T-helper 2 cell treated with Interferon-gamma antibody and Interleukin-4, amounts not matched to agents 100 ng/mL and 5 ng/mL, for 36 hours (primary cell): ENCODE measurements at regions not wholly inside any gene's neighbourhood (a gene's known extent, or its start where the extent isn't known, plus 50 kb on each side); places are given as distances from the start of the nearest gene placed in this dataset.
"Not testable (repeated sequence)": the region's sequence is repeated elsewhere in the genome, so short reads cannot be mapped to it uniquely, and the experiment has no call there.

Experiments
- intact Hi-C: fragments of 100-400 bp; cut with micrococcal nuclease; formaldehyde crosslinking; loops from one replicate; pipeline ENCODE4 v1.15.1; 2023

DNA sequence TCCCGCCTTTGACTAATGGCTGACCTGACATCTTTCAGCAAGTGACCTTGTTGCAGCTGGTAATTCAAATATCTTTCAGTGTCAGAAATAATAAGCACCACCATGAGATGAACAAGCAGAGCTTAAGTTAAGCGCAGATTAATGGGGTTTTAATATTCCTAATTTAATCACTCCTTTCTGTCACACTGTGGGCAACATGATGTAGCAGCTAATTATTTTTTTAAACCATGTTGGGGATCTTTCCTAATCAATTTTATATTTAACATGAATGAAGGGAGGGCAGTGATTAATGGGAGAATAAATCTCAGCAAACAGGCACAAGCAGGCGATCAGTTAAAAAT is 353.6 kb upstream of the TNRC6C start:
- intact Hi-C loops, result no loop called here

DNA sequence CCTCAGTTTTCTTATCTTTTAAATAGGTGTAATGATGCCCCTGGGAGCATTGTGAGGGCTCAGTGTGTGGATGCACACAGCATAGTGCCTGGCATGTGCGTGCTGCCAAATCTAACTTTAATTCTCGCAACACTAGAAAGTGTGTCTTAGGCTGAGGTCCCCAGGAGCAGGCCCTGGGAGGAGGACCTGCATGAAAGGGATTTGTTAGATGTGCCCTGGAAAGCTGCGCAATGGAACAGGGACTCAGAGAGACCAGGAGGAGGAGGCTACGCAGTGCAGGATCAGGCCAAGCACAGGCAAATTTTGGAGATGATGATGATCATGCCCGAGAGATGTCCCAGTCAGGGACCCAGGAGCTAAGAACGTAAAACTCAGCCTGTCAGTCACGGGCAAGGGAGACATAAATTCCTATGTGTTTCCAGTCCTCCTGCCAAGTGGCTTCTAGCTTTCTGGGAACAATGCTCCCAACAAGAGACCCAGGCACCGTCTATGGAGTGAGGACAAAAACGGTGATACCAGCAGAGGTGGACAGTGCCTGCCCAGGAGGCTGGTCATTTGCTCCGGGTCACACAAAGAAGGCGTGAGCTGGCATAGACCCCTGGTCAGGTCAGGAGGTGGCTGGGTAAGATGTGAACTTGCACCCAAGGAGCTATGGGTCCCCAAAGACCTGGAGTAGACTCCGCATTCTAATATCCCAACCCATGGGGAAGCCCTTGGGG is 352.2 kb upstream of the TNRC6C start:
- intact Hi-C loops, result no loop called here

DNA sequence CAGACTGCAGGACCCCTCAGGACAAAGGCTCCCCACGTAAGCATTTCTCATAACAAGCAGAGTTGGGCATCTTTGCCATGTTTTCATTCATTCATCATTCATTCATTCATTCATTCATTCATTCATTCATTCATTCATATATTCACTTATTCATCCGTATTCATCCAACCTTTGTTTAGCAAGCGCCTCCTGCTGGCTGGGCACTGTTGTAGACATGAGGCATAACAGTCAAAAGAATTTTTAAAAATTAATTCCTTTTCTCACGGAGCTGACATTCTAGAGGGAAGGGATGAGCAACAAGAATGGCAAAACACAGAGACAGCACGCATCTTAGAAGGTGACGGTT is 351.7 kb upstream of the TNRC6C start:
- intact Hi-C loops, result no loop called here

DNA sequence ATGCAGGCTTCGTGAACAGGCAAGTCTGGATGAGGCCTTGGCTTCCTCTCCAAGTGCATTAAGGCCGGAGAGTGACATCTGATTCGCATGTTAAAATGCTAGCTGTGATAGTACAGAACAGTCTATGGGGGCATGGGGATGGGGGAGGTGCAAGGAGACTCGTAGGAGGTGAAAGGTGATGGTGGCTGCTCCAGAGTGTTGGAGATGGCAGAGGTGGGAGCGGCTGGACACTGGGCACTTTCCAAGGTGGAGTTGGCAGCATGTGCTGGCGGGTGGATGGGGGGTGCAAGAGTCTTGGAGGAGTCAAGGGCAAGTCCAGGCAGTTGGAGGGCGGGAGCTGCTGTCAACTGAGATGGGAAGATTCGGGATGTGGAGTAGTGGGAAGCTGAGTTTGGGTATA is 350.9 kb upstream of the TNRC6C start:
- intact Hi-C loops, result no loop called here

DNA sequence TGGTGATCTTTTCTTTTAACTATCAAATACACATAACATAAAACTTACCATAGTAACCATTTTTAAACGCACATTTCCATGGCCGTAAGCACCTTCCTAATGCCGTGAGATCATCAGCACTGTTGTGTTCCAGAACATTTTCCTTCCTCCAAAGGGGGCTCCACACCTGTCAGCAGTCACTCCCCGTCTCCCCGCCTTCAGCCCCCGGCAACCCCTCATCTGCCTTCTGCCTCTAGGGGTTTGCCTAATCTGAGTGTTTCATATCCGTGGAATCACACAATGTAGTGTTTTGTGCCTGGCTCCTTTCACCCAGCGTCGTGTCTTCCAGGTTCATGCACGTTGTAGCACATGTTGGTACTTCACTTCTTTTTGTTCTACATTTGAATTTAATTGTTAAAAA is 350.1 kb upstream of the TNRC6C start:
- intact Hi-C loops, result no loop called here

DNA sequence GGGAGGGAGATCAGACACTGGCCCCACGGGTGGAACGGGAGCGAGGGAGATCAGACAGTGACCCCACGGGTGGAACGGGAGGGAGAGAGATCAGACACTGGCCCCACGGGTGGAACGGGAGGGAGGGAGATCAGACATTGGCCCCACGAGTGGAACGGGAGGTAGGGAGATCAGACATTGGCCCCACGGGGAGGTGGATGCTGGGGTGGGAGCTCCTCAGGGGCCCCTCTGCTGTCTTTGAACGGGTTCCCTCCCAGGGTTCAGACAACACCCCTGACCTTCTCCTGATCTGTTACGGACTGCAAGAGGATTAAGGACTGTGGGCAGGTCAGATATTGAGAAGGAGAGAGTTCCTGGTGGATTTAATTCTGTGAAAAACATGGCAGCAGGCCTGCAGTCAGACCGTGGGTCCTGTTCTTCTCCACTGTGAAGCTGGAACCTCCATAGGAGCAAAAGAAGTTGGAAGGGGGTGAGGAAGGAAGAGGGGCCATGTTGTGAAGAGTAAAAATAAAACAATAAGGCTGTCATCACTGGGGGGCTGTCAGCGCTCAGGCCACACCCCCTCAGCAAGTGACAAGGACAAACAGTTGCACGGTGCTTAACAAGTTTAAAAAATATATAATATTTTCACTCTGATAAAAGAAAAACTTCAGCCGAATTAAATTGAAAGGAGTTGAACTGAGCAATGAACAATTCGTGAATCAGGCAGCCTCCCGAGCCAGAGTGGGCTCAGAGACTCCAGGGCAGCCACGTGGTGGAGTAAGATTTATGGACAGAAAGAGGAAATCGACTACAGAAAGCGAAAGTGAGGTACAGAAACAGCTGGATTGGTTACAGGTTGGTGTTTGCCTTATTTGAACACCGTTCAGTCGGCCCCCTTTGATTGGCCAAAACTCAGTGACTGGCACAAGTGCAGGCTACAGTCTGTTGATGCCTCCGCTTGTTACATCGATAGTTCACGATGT is 348.7 kb upstream of the TNRC6C start:
- intact Hi-C loops, result loop anchor here (1.0 kb wide), 2 partner anchors 35 to 57 kb away; no protein-coding TSS in a partner anchor

DNA sequence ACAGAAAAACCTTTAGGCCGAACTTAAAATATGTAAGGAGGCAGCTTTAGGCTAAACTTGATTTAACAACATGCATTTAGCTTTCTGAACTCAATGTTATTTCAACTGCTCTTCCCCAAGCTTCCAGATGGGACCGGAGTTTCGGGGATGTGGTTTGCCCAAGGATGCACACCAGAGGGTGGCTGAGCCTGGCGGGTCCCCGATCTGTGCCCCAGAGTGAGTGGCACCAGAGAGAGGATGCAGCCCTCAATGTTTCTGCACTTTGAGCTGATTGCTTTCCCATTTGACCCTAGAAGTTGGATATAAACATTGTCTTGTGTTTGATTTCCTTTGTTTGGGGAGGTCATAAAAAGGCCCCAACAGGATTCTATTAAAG is 348.0 kb upstream of the TNRC6C start:
- intact Hi-C loops, result loop anchor here (1.0 kb wide), 2 partner anchors 35 to 57 kb away; no protein-coding TSS in a partner anchor

DNA sequence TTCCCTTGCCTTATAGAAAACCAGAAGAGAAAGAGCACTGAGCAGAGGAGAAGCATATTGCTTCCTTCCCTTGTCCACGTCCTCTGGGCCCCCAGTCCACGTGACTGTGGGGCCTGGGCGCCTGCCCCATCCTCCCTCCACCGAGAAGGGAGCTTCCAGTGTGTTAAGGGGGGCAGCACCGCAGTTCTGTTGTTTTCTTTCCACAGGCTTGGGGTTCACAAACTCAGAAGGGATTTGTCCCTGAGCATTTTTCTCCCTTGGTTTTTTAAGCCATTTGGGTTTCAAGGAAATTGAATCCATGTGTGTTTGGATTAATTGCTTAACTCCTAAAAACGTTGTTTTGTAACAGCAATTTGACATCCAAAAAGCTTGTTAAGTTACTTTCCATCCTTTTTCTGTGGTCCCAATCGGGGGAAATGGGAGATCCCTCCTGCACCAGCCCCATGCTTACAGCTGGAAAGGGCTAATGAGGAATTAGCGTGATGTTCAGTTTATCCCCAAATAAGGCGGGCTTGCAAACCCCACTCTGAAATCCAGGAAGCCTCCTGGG is 347.5 kb upstream of the TNRC6C start:
- intact Hi-C loops, result loop anchor here (1.0 kb wide), 2 partner anchors 34 to 56 kb away; no protein-coding TSS in a partner anchor

DNA sequence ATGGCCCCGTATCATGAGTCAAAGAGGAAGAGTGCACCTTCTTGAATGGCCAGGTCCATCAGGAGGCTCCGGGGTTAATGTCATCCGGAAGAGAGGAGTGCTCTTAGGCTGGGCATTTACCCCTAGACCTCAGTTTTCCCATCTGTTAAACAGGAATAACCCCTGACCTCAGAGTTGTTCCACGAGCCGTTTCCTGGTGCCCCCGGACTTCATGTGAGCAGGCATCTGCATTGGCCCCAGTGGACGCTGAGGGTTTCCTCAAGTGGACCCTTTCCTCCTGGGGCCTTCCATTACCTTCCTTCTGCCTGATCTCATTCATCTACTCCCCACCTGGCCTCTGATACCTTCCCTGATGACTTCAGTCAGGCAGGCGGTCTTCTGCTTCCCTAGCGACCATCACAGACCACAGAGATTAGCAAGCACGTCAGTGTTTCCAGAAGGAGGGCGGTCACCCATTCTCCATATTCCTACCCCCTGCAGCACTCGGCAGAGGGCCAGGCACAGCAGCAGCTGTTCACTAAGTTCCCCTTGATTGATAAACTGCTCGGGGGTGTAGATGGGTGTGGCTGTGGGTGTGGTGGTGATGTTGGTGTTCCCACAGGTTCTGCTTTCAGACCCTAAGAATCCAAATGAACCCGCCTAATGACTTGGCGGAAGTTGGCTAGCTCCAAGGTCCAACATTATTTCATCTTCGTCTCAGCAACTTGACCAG is 346.6 kb upstream of the TNRC6C start:
- intact Hi-C loops, result no loop called here

DNA sequence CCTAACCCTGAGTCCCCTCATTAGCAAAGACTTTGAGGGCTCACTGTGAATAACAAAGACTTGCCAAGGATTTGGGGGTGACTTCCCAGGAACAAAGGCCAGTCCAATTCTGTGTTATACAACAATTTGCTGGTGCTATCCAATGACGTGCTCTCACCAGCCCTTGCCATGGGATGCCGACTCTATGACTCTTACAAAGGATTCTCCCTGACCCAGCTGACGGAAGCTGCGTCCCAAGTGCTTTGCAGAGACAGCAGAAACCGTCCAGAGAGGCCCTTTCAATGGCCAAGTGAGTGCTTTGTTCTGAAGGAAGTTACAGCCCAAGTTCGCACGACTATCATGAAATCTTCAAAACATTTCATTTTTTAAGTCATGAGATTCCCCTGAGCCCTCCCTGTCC is 345.3 kb upstream of the TNRC6C start:
- intact Hi-C loops, result no loop called here

DNA sequence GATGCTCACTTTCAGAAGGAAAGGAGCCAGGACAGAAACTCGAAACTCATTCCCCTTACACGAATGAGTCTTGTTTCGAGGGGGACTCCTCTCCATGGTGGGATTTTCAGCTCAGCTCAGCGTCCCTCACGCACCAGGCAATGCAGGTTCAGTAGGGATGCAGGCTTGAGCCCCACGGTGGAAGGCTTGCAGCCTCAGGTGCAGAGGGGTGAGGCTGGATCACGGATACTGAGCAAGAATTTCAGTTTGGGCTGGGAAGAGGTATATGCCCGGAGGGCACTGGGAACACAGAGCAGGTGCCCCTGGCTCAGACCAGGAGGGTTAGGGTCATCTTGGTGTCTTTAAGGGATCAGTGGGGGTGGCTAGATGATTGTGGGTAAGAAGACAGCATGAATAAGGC is 344.9 kb upstream of the TNRC6C start:
- intact Hi-C loops, result no loop called here

DNA sequence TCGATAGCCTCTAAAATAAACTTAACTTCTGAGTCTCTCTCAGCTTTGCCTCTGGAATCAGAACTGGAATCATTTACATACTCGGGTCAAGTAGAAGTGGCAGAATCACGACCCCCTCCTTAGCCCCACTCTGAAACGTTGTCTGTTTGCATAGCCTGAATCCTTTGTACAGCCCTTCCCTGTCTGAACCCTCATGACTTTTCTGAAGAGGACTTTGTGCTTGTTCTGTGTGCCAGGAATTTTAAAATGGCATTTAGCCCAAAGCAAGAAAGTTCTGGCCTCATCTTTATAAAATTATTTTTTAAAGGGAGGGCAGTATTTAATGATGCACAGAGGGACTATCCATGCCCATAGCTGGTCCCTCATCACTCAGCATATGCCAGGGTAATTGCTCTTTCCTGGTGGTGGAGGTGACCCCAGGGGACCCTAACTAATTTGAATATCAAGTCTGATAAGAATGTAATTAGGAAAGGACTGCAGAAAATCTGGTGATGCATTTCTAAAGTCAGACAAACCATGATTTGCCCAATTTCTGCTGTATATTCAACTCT is 342.7 kb upstream of the TNRC6C start:
- intact Hi-C loops, result no loop called here

DNA sequence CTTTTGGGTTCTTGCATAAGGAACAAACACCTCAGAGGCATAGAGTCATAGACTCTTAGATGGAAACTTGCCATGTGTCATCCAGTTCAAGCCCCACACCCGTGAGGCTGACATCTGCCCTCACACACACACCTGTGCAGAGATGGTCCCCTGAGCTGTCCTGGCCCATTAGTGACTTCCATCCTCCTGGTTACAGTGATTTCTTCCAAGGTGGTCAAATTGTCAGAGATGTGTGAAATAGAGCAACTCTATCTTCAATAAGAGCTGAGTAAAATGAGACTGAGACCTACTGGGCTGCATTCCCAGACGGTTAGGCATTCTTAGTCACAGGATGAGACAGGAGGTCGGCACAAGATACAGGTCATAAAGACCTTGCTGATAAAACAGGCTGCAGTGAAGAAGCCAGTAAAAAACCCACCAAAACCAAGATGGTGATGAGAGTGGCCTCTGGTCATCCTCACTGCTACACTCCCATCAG is 342.2 kb upstream of the TNRC6C start:
- intact Hi-C loops, result no loop called here

DNA sequence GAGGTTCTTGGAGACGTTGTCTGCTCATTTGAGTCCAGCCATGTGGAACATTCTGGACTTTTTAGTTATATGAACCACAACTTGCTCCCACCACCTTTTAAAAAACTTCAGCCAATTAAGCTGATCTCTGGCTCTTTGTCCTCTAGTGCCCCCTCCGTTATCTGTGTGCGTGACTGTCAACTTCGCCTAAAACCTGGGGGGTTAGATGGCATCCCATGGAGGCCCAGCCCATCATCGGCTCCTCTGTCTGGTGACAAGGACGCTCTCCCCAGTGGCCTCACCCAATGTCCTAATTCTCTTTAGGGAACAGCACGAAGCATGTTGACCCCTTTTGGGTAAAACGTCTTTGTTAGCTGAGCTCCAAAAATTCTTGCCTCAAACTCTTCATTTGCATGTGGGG is 341.0 kb upstream of the TNRC6C start:
- intact Hi-C loops, result no loop called here

DNA sequence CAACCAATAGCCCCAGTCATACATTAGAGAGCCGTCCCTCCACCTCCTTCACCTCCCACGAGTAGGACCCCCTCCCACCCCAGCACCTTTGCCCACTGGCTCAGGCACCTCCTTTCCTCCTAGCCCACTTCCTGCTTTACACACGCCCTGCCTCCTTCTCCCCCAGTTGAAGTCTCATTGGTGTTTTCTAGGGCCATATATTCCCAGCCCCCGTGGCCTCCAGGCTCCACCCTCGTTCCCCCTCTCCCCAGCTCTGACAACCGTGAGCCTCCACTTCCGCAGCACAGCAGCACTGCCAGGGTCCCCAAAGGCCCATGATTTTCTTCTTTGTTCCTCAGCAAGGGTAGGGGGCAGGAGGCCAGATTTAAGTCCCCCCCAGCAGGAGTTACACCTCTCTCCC is 340.3 kb upstream of the TNRC6C start:
- intact Hi-C loops, result no loop called here

DNA sequence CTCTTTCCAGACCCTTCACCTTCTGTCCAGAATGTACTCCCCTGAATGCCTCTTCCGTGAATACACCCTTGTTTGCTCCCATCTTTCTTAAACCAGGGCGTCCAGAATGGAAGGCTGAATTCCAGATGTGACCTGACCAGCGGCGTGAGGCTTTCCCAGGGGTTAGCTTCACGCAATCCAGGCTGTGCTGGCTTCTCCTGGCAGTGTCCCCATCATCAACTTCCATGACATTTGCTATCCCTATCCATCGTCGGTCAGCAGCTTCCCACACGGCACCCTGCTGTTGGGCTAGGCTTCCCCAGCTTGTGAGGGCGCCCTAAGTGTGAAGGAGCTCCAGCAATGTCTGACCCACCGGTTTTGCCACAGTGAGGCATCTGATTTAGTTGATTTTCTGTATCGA is 339.8 kb upstream of the TNRC6C start:
- intact Hi-C loops, result no loop called here

DNA sequence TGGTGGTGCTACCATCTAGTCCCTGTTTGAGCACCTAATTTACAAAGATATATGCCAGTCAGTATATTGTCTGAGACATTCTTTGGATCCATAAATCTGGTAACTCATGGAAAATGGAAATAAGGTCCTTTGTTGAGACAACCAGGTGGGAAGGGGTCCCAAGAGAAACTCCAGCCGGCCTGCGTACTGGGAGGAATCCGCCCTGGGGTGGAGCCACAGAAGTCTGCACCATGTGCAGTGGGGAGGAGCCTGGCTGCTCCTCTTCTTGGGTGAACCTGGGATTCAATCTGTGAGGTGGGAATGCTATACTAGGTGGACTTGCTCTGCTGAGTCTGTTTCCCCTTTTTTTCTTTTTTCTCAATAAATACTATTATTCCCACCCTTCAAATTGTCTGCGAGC is 339.2 kb upstream of the TNRC6C start:
- intact Hi-C loops, result no loop called here

DNA sequence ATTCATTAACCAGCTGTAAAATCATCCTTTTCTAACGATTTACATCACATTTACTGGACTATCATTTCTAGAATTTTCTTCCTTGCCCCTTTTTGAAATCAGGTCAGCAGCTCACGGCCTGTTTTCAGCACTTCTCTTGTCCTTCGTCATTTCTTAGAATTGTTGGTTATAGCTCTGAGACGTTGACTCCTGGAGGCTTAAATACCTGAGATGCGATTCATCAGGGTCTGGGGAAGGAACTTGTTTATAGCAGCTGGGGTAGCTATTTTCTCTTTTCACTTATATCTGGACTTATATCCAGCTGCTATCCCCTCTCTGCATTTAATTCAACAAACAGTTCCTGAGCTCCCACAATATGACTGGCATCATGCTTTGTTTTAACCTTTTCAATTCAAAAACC is 338.7 kb upstream of the TNRC6C start:
- intact Hi-C loops, result no loop called here

DNA sequence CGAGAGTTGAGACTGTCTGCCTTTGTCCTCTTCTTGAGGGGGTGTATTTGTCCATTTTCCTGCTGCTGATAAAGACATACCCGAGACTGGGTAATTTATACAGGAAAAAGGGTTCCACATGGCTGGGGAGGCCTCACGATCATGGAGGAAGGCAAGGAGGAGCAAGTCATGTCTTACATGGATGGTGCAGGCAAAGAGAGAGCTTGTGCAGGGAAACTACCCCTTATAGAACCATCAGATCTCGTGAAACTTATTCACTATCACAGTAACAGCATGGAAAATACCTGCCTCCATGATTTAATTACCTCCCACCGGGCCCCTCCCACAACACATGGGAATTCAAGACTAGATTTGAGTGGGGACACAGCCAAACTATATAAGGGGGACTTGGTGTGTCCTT is 338.2 kb upstream of the TNRC6C start:
- intact Hi-C loops, result no loop called here

DNA sequence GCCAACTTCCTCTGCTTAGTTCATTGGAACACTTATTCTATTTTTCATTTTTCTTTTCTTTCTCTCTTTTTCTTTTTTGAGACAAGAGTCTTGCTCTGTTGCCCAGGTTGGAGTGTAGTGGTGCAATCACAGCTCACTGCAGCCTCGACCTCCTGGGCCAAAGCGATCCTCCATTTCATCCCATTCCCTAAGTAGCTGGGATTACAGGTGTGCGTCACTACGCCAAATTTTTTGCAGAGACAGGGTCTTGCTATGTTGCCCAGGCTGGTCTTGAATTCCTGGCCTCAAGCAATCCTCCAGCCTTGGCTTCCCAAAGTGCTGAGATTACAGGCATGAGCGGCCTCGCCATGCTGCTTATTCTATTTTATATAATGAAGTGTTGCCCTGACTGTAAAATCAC is 336.4 kb upstream of the TNRC6C start:
- intact Hi-C loops, result not testable (repeated sequence)

DNA sequence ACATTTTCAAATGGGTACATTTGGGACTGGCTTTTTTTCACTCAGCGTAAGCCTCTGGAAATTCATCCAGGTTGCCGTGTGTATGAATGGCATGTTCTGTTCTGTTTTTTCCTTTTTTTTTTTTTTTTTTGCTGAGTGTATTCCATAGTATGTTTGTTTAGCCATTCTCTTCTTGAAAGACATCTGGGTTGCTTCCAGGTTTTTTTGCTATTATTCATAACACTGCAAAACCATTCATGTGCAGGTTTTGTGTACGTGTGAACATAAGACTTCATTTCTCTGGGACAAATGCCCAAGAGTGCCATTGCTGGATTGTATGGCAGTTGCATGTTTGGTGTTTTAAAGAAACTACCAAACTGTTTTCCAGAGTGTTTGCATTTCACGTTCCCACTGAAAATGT is 335.9 kb upstream of the TNRC6C start:
- intact Hi-C loops, result no loop called here
